OCI-LY3 (cell line): ENCODE measurements at regions not wholly inside any gene's neighbourhood (a gene's known extent, or its start where the extent isn't known, plus 50 kb on each side); places are given as distances from the start of the nearest gene placed in this dataset.

Experiments used
- H2AFZ ChIP-seq: fragments of 200-600, 300-600 bp; shearing (Covaris generic); 2 replicates; pipeline ENCODE4 v1.6.0; 2014; ENCODE audit warnings: antibody characterized with exemption, low read depth, low read length
- H3K27ac ChIP-seq: fragments of 200-600, 300-600 bp; sonication (generic); 2 replicates; pipeline ENCODE4 v1.5.1; 2014; ENCODE audit warnings: mild to moderate bottlenecking, low read length, moderate library complexity, mixed read lengths
- H3K27me3 ChIP-seq: fragments of 200-600, 300-600 bp; sonication (generic); 2 replicates; pipeline ENCODE4 v1.6.1; 2014; ENCODE audit warnings: low read depth, low read length, mixed read lengths
- H3K36me3 ChIP-seq: fragments of 200-600, 300-600 bp; sonication (generic); replicated peaks from 2 replicates; pipeline ENCODE3; 2014; ENCODE audit warnings: low read depth, low read length, mixed read lengths
- H3K4me1 ChIP-seq: fragments of 300-600, 200-600 bp; sonication (generic); 2 replicates; pipeline ENCODE4 v1.6.1; 2014; ENCODE audit warnings: low read length, mixed read lengths
- H3K4me2 ChIP-seq: fragments of 200-600, 300-600 bp; sonication (generic); 2 replicates; pipeline ENCODE4 v1.6.1; 2014; ENCODE audit warnings: low read length, mixed read lengths
- H3K4me3 ChIP-seq: fragments of 300-600, 200-600 bp; sonication (generic); 2 replicates; pipeline ENCODE4 v1.5.1; 2014; ENCODE audit warnings: antibody characterized with exemption, mild to moderate bottlenecking, low read length, moderate library complexity
- H3K79me2 ChIP-seq: fragments of 300-600, 200-600 bp; shearing (Covaris generic); 2 replicates; pipeline ENCODE4 v1.6.1; 2014; ENCODE audit warnings: mild to moderate bottlenecking, low read length, mixed read lengths
- H3K9ac ChIP-seq: fragments of 300-600, 200-600 bp; shearing (Covaris generic); 2 replicates; pipeline ENCODE4 v1.6.0; 2014; ENCODE audit warnings: mild to moderate bottlenecking, low read length, moderate library complexity
- H3K9me3 ChIP-seq: fragments of 200-600, 300-600 bp; shearing (Covaris generic); 2 replicates; pipeline ENCODE4 v1.6.1; 2014; ENCODE audit warnings: low read length, mixed read lengths; ENCODE audit not compliant: insufficient read depth
- H4K20me1 ChIP-seq: fragments of 200-600, 300-600 bp; sonication (generic); 2 replicates; pipeline ENCODE4 v1.6.1; 2016; ENCODE audit warnings: low read length, mixed read lengths; ENCODE audit not compliant: insufficient read depth
- EZH2phosphoT487 ChIP-seq: fragments of 200-600 bp; shearing (Covaris generic); IDR thresholded peaks from 2 replicates; pipeline ENCODE4 v1.6.1; 2018; ENCODE audit warnings: antibody characterized with exemption, mixed run types, low read depth
- TF ChIP-seq, protein P1 (sequence below): fragments of 200-600, 300-600 bp; sonication (generic); IDR thresholded peaks from 2 replicates; pipeline ENCODE4 v1.5.1; 2014; ENCODE audit warnings: antibody characterized with exemption, low read length, low read depth

DNA sequence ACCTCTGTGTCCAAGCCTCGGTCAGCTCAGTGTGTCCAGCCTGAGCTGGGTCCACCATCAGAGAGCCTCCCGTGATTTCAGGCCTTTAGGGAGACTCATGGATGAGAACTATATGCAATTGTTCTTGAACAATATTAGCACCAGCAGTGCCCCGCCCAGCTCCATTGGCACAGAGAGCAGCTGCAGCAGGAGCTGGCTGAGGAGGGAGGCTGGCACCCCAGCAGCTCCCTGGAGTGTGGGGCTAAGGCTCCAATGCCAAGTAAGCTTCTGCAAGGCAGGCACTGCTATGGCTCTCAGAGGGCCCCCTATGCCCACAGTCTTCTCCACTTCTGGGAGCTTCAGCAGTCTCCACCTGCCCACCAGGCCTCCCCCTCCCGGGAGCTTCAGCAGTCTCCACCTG, 593.3 kb downstream of the MATN1 start:
- H3K79me2 ChIP-seq: no peaks in the 10 kb centered on the region
- H4K20me1 ChIP-seq: no peaks in the 10 kb centered on the region
- no peaks in the 10 kb centered on the region for H3K4me1 ChIP-seq
- no peaks in the 10 kb centered on the region for H3K27me3 ChIP-seq
- H3K36me3 ChIP-seq: no peaks in the 10 kb centered on the region
- H3K9ac ChIP-seq: no peak overlapping the region
- H3K9me3 ChIP-seq: no peaks in the 10 kb centered on the region
- no peak for TF ChIP-seq EZH2phosphoT487
- TF ChIP-seq, protein P1, sequence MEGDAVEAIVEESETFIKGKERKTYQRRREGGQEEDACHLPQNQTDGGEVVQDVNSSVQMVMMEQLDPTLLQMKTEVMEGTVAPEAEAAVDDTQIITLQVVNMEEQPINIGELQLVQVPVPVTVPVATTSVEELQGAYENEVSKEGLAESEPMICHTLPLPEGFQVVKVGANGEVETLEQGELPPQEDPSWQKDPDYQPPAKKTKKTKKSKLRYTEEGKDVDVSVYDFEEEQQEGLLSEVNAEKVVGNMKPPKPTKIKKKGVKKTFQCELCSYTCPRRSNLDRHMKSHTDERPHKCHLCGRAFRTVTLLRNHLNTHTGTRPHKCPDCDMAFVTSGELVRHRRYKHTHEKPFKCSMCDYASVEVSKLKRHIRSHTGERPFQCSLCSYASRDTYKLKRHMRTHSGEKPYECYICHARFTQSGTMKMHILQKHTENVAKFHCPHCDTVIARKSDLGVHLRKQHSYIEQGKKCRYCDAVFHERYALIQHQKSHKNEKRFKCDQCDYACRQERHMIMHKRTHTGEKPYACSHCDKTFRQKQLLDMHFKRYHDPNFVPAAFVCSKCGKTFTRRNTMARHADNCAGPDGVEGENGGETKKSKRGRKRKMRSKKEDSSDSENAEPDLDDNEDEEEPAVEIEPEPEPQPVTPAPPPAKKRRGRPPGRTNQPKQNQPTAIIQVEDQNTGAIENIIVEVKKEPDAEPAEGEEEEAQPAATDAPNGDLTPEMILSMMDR: no peak
- no peak overlapping the region for H2AFZ ChIP-seq
- H3K4me3 ChIP-seq: no peak overlapping the region
- H3K4me2 ChIP-seq: no peak overlapping the region
- no peak overlapping the region for H3K27ac ChIP-seq

GRCh38 chr1:30129421-30130055, 593.8 kb downstream of the MATN1 start:
- Histone ChIP-seq H2AFZ (no peak overlapping the region), H3K27ac (no peak overlapping the region), H4K20me1 (no peaks in the 10 kb centered on the region), H3K27me3 (no peaks in the 10 kb centered on the region), H3K79me2 (no peaks in the 10 kb centered on the region), H3K4me2 (no peak overlapping the region), H3K4me3 (no peak overlapping the region), H3K9me3 (no peaks in the 10 kb centered on the region), H3K4me1 (no peaks in the 10 kb centered on the region), H3K36me3 (no peaks in the 10 kb centered on the region), H3K9ac (no peak overlapping the region)
- TF ChIP-seq, protein P1: no peak
- no peak for TF ChIP-seq EZH2phosphoT487

GRCh38 chr1:30129001-30129408, 594.4 kb downstream of the MATN1 start:
- no peak overlapping the region for H3K4me3 ChIP-seq
- H2AFZ ChIP-seq: no peak overlapping the region
- H3K9me3 ChIP-seq: no peaks in the 10 kb centered on the region
- no peak overlapping the region for H3K27ac ChIP-seq
- no peaks in the 10 kb centered on the region for H3K36me3 ChIP-seq
- no peaks in the 10 kb centered on the region for H3K4me1 ChIP-seq
- H3K79me2 ChIP-seq: no peaks in the 10 kb centered on the region
- no peak overlapping the region for H3K9ac ChIP-seq
- H4K20me1 ChIP-seq: no peaks in the 10 kb centered on the region
- no peaks in the 10 kb centered on the region for H3K27me3 ChIP-seq
- no peak for TF ChIP-seq EZH2phosphoT487
- TF ChIP-seq, protein P1: no peak
- H3K4me2 ChIP-seq: no peak overlapping the region

DNA sequence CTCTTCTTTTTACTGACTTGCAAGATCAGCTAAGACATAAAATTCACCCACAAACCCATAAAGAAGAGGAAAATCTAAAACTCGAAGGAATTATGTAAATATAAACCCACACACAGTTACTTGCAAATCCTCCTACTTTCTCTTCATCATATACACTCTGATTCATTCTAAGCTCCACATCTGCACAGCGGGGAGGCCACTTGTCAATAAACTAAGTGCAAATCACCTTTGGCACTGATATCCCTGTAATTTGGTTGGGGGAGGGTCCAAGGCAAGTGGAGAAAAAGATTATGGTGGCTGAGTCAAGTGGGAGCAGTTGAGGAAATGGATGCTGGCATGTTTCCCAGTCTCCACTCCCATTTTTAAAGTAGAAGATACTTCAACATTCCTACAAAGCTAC, 596.5 kb downstream of the MATN1 start:
- no peak overlapping the region for H3K9ac ChIP-seq
- no peaks in the 10 kb centered on the region for H3K27me3 ChIP-seq
- H3K36me3 ChIP-seq: no peaks in the 10 kb centered on the region
- H4K20me1 ChIP-seq: no peaks in the 10 kb centered on the region
- no peak overlapping the region for H3K4me2 ChIP-seq
- H3K4me1 ChIP-seq: no peaks in the 10 kb centered on the region
- no peaks in the 10 kb centered on the region for H3K79me2 ChIP-seq
- no peak overlapping the region for H3K27ac ChIP-seq
- TF ChIP-seq, protein P1: no peak
- H3K9me3 ChIP-seq: no peaks in the 10 kb centered on the region
- no peak overlapping the region for H2AFZ ChIP-seq
- H3K4me3 ChIP-seq: no peak overlapping the region
